ENCODE measurements at regions not wholly inside any gene's neighbourhood (a gene's known extent, or its start where the extent isn't known, plus 50 kb on each side); places are given as distances from the start of the nearest gene placed in this dataset.
A peak's percentile ranks its signal among the peaks of the same experiment; 100 is the strongest.

- TF ChIP-seq, protein P1, sequence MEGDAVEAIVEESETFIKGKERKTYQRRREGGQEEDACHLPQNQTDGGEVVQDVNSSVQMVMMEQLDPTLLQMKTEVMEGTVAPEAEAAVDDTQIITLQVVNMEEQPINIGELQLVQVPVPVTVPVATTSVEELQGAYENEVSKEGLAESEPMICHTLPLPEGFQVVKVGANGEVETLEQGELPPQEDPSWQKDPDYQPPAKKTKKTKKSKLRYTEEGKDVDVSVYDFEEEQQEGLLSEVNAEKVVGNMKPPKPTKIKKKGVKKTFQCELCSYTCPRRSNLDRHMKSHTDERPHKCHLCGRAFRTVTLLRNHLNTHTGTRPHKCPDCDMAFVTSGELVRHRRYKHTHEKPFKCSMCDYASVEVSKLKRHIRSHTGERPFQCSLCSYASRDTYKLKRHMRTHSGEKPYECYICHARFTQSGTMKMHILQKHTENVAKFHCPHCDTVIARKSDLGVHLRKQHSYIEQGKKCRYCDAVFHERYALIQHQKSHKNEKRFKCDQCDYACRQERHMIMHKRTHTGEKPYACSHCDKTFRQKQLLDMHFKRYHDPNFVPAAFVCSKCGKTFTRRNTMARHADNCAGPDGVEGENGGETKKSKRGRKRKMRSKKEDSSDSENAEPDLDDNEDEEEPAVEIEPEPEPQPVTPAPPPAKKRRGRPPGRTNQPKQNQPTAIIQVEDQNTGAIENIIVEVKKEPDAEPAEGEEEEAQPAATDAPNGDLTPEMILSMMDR (conservative IDR thresholded peaks at IDR 0.05; ENCODE audit: low read depth): no peak
- CTCF ChIA-PET: no interaction called here
- no peak for DNase-seq (ENCODE audit: low spot score)
- H3K27ac ChIP-seq: no peak overlapping the region
- POLR2A ChIA-PET (ENCODE audit: low non-redundant PET): no interaction called here
Measured at GRCh38 chr9:88773126-88773525, 218.1 kb upstream of the S1PR3 start.

- POLR2A ChIA-PET (ENCODE audit: low non-redundant PET): no interaction called here
- DNase-seq (ENCODE audit: low spot score): no peak
- TF ChIP-seq, protein P1 (conservative IDR thresholded peaks at IDR 0.05; ENCODE audit: low read depth): no peak
- CTCF ChIA-PET: no interaction called here
- H3K27ac ChIP-seq: no peak overlapping the region
Measured at GRCh38 chr9:88773627-88774244, 217.5 kb upstream of the S1PR3 start.

DNA sequence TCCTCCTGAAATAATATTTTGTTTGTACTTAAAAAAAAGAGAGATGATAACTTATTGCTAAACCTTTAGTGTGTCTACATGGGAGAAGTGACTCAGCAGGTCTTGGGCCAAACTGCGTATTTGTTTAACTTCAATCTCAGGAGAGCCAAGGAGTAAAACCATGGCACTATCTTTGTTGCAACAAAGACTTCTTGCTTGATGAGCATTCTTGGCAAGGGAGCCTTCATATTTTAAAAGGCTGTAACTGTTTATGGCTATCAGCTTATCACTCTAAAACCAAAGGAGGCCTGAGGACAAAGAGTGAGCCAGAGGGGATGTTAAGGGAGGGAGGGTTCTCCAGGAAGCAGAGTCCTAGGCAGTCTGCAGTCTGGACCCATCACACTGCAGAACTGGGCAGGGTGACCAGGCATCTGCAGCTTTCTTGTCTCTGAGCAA is 216.2 kb upstream of the S1PR3 start:
- TF ChIP-seq, protein P1 (conservative IDR thresholded peaks at IDR 0.05; ENCODE audit: low read depth): no peak
- ChIA-PET CTCF (no interaction called here), POLR2A (ENCODE audit: low non-redundant PET) (no interaction called here)
- peak overlapping the region; percentile 47 for H3K27ac ChIP-seq
- no peak for DNase-seq (ENCODE audit: low spot score)

GRCh38 chr9:88775559-88775958 is 215.7 kb upstream of the S1PR3 start:
- POLR2A ChIA-PET (ENCODE audit: low non-redundant PET): no interaction called here
- CTCF ChIA-PET: no interaction called here
- H3K27ac ChIP-seq: peak overlapping the region; percentile 47
- TF ChIP-seq, protein P1 (conservative IDR thresholded peaks at IDR 0.05; ENCODE audit: low read depth): no peak
- peak; percentile 31 for DNase-seq (ENCODE audit: low spot score)

DNA sequence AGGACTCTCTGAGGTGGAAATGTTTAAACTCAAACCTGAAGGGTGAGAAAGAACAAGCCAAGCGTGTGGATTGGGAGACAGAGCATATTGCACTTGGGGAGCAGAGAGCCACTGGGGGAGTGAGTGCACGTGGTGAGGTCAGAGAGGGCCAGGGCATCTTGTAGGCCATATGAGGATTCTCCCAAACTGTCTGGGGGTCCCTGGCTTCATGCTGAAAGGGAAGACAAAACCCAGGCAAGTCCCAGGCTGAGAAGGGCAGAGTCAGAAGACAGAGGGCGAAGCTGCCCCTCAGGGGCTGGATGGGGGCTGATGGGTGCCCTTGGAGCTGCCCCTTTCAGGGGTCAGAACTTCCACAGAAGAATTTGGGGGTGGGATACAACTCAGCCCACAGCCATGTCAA is 215.3 kb upstream of the S1PR3 start:
- CTCF ChIA-PET: no interaction called here
- H3K27ac ChIP-seq: no peak overlapping the region
- POLR2A ChIA-PET (ENCODE audit: low non-redundant PET): no interaction called here
- DNase-seq (ENCODE audit: low spot score): no peak
- TF ChIP-seq, protein P1 (conservative IDR thresholded peaks at IDR 0.05; ENCODE audit: low read depth): no peak

DNA sequence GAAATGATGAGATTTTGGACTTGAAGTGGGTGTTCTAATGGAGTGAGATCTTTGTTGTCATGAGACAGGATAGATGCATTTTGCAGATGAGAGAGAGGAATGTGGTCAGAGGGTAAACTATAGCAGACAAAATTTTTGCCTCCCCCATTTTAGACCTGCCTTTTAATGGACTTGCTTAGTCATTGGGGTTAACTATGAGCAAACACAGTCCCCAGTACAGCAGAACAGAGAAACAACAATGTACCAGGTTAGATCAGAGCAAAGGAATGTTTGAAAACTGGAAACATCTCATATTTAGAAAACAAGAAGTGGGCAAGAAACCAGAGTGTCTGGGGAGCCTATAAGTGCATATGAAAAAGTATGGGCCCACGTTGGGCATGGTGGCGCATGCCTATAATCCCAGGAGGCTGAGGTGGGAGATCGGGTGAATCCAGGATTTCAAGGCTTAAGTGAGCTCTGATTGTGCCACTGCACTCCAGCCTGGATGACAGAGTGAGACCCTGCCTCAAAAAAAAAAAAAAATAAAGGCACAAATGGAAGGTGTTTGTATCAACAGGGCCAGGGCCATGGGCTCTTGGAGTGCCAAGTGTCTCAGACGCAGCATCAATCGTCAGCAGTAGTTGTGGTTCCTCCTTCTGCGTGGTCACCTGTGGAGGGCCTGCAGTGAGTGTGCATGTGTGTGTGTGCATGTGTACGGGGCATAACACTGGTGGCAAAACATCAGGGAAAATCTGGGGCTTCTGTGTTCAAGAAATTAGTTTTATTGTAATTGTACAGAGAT is 214.4 kb upstream of the S1PR3 start:
- DNase-seq (ENCODE audit: low spot score): peak; percentile 72
- H3K27ac ChIP-seq: no peak overlapping the region

More for the DNA sequence above, 214.4 kb upstream of the S1PR3 start:
- ChIA-PET CTCF (no interaction called here), POLR2A (ENCODE audit: low non-redundant PET) (no interaction called here)
- TF ChIP-seq, protein P1 (conservative IDR thresholded peaks at IDR 0.05; ENCODE audit: low read depth): no peak

All from RWPE1 (cell line).